CD4-positive, alpha-beta memory T cell (primary cell): ENCODE measurements at regions not wholly inside any gene's neighbourhood (a gene's known extent, or its start where the extent isn't known, plus 50 kb on each side); places are given as distances from the start of the nearest gene placed in this dataset.

Experiments
- CTCF ChIA-PET: fragments of 350-600 bp; sonication (Branson Sonifier 250); formaldehyde crosslinking; loops from one replicate; lab custom pipeline; 2021; ENCODE audit warnings: inconsistent platforms; ENCODE audit not compliant: partially characterized antibody; lab: Charles Lee
- POLR2A ChIA-PET: fragments of 350-600 bp; sonication (Branson Sonifier 250); formaldehyde crosslinking; loops from one replicate; lab custom pipeline; 2021; ENCODE audit not compliant: partially characterized antibody; lab: Charles Lee
- DNase-seq, 5 donors: peaks; one replicate each; pipeline versions ENCODE4 v3.0.0 to v3.0.0-alpha.2; 2020 to 2022; ENCODE audit warnings: mixed read lengths in 1 of 5
- H3K27ac ChIP-seq: one replicate; pipeline ENCODE4 v1.7.0; 2013; ENCODE audit warnings: low read depth, low read length
- H3K27me3 ChIP-seq: 2 replicates; pipeline ENCODE4 v1.7.0; 2013; ENCODE audit warnings: mild to moderate bottlenecking, low read length, moderate library complexity; ENCODE audit not compliant: insufficient read depth
- H3K36me3 ChIP-seq: 2 replicates; pipeline ENCODE4 v1.7.0; 2013; ENCODE audit warnings: mild to moderate bottlenecking, low read length, moderate library complexity; ENCODE audit not compliant: insufficient read depth
- H3K4me1 ChIP-seq: 2 replicates; pipeline ENCODE4 v1.7.0; 2013; ENCODE audit warnings: mild to moderate bottlenecking, low read length, moderate library complexity; ENCODE audit not compliant: insufficient read depth
- H3K4me3 ChIP-seq, 2 donors: one replicate each; pipeline ENCODE4 v1.7.0; 2013; ENCODE audit warnings: low read length in 2 of 2, mild to moderate bottlenecking in 1 of 2
- H3K9me3 ChIP-seq, 2 donors: one replicate each; pipeline ENCODE4 v1.7.0; 2013; ENCODE audit warnings: low read length in 2 of 2, control low read depth in 1 of 2; ENCODE audit not compliant: control insufficient read depth in 1 of 2
- H3K27ac Mint-ChIP-seq, 7 donors: one replicate each; pipeline ENCODE4 v1.8.0; 2020 to 2021; ENCODE audit warnings: mixed read lengths in 7 of 7, mild to moderate bottlenecking in 6 of 7, inconsistent platforms in 3 of 7, moderate library complexity in 3 of 7
- H3K27me3 Mint-ChIP-seq, 2 donors: one replicate each; pipeline ENCODE4 v1.8.0; 2020 to 2021; ENCODE audit warnings: mixed read lengths in 2 of 2
- H3K36me3 Mint-ChIP-seq, 2 donors: one replicate each; pipeline ENCODE4 v1.8.0; 2020 to 2021; ENCODE audit warnings: mixed read lengths in 2 of 2, inconsistent platforms in 1 of 2, mild to moderate bottlenecking in 1 of 2
- H3K4me1 Mint-ChIP-seq, 4 donors: one replicate each; pipeline ENCODE4 v1.8.0; 2020 to 2021; ENCODE audit warnings: mixed read lengths in 4 of 4, mild to moderate bottlenecking in 1 of 4
- H3K4me3 Mint-ChIP-seq, 8 donors: one replicate each; pipeline ENCODE4 v1.8.0; 2020 to 2021; ENCODE audit warnings: mixed read lengths in 8 of 8, mild to moderate bottlenecking in 7 of 8, moderate library complexity in 6 of 8, inconsistent platforms in 3 of 8
- H3K9me3 Mint-ChIP-seq, 8 donors: one replicate each; pipeline ENCODE4 v1.8.0; 2020 to 2021; ENCODE audit warnings: mixed read lengths in 8 of 8, mild to moderate bottlenecking in 5 of 8, inconsistent platforms in 3 of 8, moderate library complexity in 1 of 8
- intact Hi-C: fragments of 100-400 bp; cut with micrococcal nuclease; formaldehyde crosslinking; loops from one replicate; pipeline ENCODE4 v1.15.1; 2023

GRCh38 chr4:126843492-126844067 lies 789.2 kb upstream of the INTU start:
- Histone ChIP-seq H3K27me3 (no peaks in the 10 kb centered on the region), H3K27ac (no peak overlapping the region), H3K9me3 (no peaks in the 10 kb centered on the region), H3K4me1 (no peaks in the 10 kb centered on the region), H3K4me3 (no peak overlapping the region), H3K36me3 (no peaks in the 10 kb centered on the region)
- no peaks in the 10 kb centered on the region for H3K4me1 Mint-ChIP-seq
- no peak for DNase-seq
- peaks cover 0 to 14% (median 5%) of the 10 kb centered on the region in 8 donors for H3K9me3 Mint-ChIP-seq
- no peak overlapping the region for H3K4me3 Mint-ChIP-seq
- ChIA-PET CTCF (no interaction called here), POLR2A (no interaction called here)
- intact Hi-C loops, result no loop called here
- H3K27me3 Mint-ChIP-seq, result no peaks in the 10 kb centered on the region
- H3K36me3 Mint-ChIP-seq, result no peaks in the 10 kb centered on the region
- no peak overlapping the region for H3K27ac Mint-ChIP-seq

DNA sequence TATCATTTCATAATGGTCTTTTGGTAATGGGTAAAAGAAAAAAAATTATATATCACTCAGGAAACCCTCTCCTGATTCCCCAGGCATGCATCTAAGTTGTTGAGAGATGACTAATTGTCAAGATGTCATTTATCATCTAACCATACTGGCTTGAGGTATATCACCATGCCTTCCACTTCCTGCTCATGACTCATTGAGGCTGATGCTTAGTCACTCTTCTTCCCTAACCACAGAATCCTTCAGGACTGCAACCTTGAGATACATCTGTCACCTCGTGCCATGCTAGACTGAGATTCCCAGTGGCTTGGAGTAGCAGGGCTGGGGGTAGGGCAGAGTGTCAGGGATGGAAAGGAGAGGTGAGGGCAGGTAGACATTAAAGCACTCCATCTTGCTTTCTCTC lies 782.5 kb upstream of the INTU start:
- DNase-seq, result no peak
- H3K4me3 Mint-ChIP-seq, result no peak overlapping the region
- no peaks in the 10 kb centered on the region for H3K9me3 ChIP-seq
- no peaks in the 10 kb centered on the region for H3K4me1 ChIP-seq
- ChIA-PET CTCF (no interaction called here), POLR2A (no interaction called here)
- no peaks in the 10 kb centered on the region for H3K36me3 Mint-ChIP-seq
- peaks cover 0 to 15% (median 8%) of the 10 kb centered on the region in 8 donors for H3K9me3 Mint-ChIP-seq
- no peak overlapping the region for H3K27ac ChIP-seq
- intact Hi-C loops, result no loop called here
- no peak overlapping the region for H3K27ac Mint-ChIP-seq
- H3K27me3 Mint-ChIP-seq, result no peaks in the 10 kb centered on the region
- no peaks in the 10 kb centered on the region for H3K4me1 Mint-ChIP-seq
- no peak overlapping the region for H3K4me3 ChIP-seq
- no peaks in the 10 kb centered on the region for H3K36me3 ChIP-seq
- H3K27me3 ChIP-seq, result no peaks in the 10 kb centered on the region

DNA sequence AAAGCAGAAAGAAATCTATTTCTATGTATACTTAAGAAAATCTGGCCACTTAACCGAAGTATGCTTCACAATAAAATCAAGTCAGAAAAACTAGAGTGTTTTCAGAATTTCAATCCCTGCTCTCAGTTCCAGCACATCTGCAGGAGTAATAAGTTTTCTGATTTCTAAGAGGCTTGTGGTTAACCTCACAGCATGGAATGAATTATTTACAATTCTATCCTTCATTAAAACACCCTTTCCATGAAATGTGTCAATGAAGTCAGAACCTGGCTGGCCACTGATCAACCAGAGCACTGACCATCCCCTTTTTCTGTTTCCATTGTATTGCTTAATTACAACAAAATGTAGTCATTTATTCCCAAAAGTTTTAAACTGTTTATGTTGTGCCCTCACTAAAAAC lies 781.4 kb upstream of the INTU start:
- Mint-ChIP-seq H3K4me3 (no peak overlapping the region), H3K27ac (no peak overlapping the region), H3K27me3 (no peaks in the 10 kb centered on the region), H3K4me1 (no peaks in the 10 kb centered on the region), H3K36me3 (no peaks in the 10 kb centered on the region), H3K9me3 (peaks cover 0 to 13% (median 7%) of the 10 kb centered on the region in 8 donors)
- DNase-seq, result no peak
- ChIA-PET CTCF (no interaction called here), POLR2A (no interaction called here)
- H3K4me3 ChIP-seq, result no peak overlapping the region
- no peaks in the 10 kb centered on the region for H3K27me3 ChIP-seq
- no peaks in the 10 kb centered on the region for H3K36me3 ChIP-seq
- no peak overlapping the region for H3K27ac ChIP-seq
- no peaks in the 10 kb centered on the region for H3K4me1 ChIP-seq
- intact Hi-C loops, result no loop called here
- H3K9me3 ChIP-seq, result no peaks in the 10 kb centered on the region

- H3K4me1 Mint-ChIP-seq, result no peaks in the 10 kb centered on the region
- peaks cover under 1 to 14% (median 7%) of the 10 kb centered on the region in 8 donors for H3K9me3 Mint-ChIP-seq
- Histone ChIP-seq H3K27ac (no peak overlapping the region), H3K4me3 (no peak overlapping the region), H3K9me3 (no peaks in the 10 kb centered on the region), H3K36me3 (no peaks in the 10 kb centered on the region), H3K27me3 (no peaks in the 10 kb centered on the region), H3K4me1 (no peaks in the 10 kb centered on the region)
- no peak for DNase-seq
- ChIA-PET CTCF (no interaction called here), POLR2A (no interaction called here)
- no peaks in the 10 kb centered on the region for H3K27me3 Mint-ChIP-seq
- no peak overlapping the region for H3K27ac Mint-ChIP-seq
- intact Hi-C loops, result no loop called here
- no peaks in the 10 kb centered on the region for H3K36me3 Mint-ChIP-seq
- no peak overlapping the region for H3K4me3 Mint-ChIP-seq
Measured at GRCh38 chr4:126853715-126854114, 779.0 kb upstream of the INTU start.

DNA sequence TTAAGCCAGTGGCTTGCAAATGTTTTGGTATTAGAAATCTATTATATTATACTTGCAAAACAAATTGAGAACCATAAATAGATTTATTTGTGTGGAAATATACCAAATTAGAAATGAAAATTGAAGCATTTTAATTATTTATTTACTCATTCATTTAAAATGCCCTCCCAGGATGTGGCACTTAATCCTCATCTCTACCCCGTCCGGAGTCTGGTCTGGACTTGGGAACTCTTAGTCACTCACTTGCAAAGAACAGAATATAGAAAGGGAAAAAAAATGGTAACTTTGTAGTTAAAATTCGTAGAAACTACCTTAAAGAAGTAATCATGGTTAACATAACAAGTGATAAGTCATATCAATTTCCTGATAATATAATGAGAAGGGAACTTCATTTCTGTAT lies 775.9 kb upstream of the INTU start:
- ChIA-PET POLR2A (no interaction called here), CTCF (no interaction called here)
- intact Hi-C loops, result no loop called here

DNA sequence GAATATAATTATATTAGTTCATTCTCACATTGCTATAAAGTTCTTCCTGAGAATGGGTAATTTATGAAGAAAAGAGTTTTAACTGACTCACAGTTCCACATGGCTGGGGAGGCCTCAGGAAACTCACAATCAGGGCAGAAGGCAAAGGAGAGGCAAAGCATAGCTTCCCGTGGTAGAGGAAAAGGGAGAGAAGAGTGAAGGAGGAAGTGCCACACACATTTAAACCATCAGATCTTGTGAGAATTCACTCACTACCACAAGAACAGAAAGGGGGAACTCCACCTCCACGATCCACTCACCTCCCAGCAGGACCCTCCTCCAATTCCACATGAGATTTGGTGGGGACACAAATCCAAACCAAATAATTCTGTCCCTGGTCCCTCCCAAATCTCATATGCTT lies 773.4 kb upstream of the INTU start:
- Histone ChIP-seq H3K4me1 (no peaks in the 10 kb centered on the region), H3K27me3 (no peaks in the 10 kb centered on the region), H3K36me3 (no peaks in the 10 kb centered on the region), H3K4me3 (no peak overlapping the region), H3K9me3 (no peaks in the 10 kb centered on the region), H3K27ac (no peak overlapping the region)
- intact Hi-C loops, result no loop called here
- no peak overlapping the region for H3K4me3 Mint-ChIP-seq
- no peaks in the 10 kb centered on the region for H3K4me1 Mint-ChIP-seq
- DNase-seq, result no peak
- POLR2A ChIA-PET, result no interaction called here
- H3K27me3 Mint-ChIP-seq, result no peaks in the 10 kb centered on the region
- H3K36me3 Mint-ChIP-seq, result no peaks in the 10 kb centered on the region
- H3K27ac Mint-ChIP-seq, result no peak overlapping the region
- CTCF ChIA-PET, result no interaction called here
- peaks cover 2 to 14% (median 5%) of the 10 kb centered on the region in 8 donors for H3K9me3 Mint-ChIP-seq

More for the DNA sequence above, 775.9 kb upstream of the INTU start:
- no peaks in the 10 kb centered on the region for H3K4me1 ChIP-seq
- no peaks in the 10 kb centered on the region for H3K27me3 ChIP-seq
- H3K4me3 Mint-ChIP-seq, result no peak overlapping the region
- H3K9me3 ChIP-seq, result no peaks in the 10 kb centered on the region
- no peak overlapping the region for H3K27ac Mint-ChIP-seq
- peaks cover 2 to 15% (median 5%) of the 10 kb centered on the region in 8 donors for H3K9me3 Mint-ChIP-seq
- H3K36me3 ChIP-seq, result no peaks in the 10 kb centered on the region
- H3K4me1 Mint-ChIP-seq, result no peaks in the 10 kb centered on the region
- H3K27ac ChIP-seq, result no peak overlapping the region
- no peak overlapping the region for H3K4me3 ChIP-seq
- no peaks in the 10 kb centered on the region for H3K36me3 Mint-ChIP-seq
- no peak for DNase-seq
- H3K27me3 Mint-ChIP-seq, result no peaks in the 10 kb centered on the region

- POLR2A ChIA-PET, result no interaction called here
Measured at GRCh38 chr4:126859872-126860271, 772.9 kb upstream of the INTU start.

GRCh38 chr4:126860308-126860707 lies 772.4 kb upstream of the INTU start:
- ChIA-PET POLR2A (no interaction called here), CTCF (no interaction called here)
- Mint-ChIP-seq H3K4me3 (no peak overlapping the region), H3K27me3 (no peaks in the 10 kb centered on the region), H3K9me3 (peaks cover 2 to 17% (median 5%) of the 10 kb centered on the region in 8 donors), H3K36me3 (no peaks in the 10 kb centered on the region), H3K27ac (no peak overlapping the region), H3K4me1 (no peaks in the 10 kb centered on the region)
- no peak overlapping the region for H3K4me3 ChIP-seq
- no peaks in the 10 kb centered on the region for H3K9me3 ChIP-seq
- intact Hi-C loops, result no loop called here
- no peaks in the 10 kb centered on the region for H3K36me3 ChIP-seq
- no peak overlapping the region for H3K27ac ChIP-seq
- H3K4me1 ChIP-seq, result no peaks in the 10 kb centered on the region
- DNase-seq, result no peak
- H3K27me3 ChIP-seq, result no peaks in the 10 kb centered on the region

More at GRCh38 chr4:126859872-126860271, 772.9 kb upstream of the INTU start:
- Mint-ChIP-seq H3K4me1 (no peaks in the 10 kb centered on the region), H3K36me3 (no peaks in the 10 kb centered on the region), H3K27ac (no peak overlapping the region), H3K27me3 (no peaks in the 10 kb centered on the region), H3K4me3 (no peak overlapping the region), H3K9me3 (peaks cover 1 to 14% (median 4%) of the 10 kb centered on the region in 8 donors)
- no peaks in the 10 kb centered on the region for H3K36me3 ChIP-seq
- CTCF ChIA-PET, result no interaction called here
- H3K27ac ChIP-seq, result no peak overlapping the region
- intact Hi-C loops, result no loop called here
- H3K27me3 ChIP-seq, result no peaks in the 10 kb centered on the region
- no peak for DNase-seq
- H3K9me3 ChIP-seq, result no peaks in the 10 kb centered on the region
- no peaks in the 10 kb centered on the region for H3K4me1 ChIP-seq
- H3K4me3 ChIP-seq, result no peak overlapping the region
